ENCODE measurements at regions not wholly inside any gene's neighbourhood (a gene's known extent, or its start where the extent isn't known, plus 50 kb on each side); places are given as distances from the start of the nearest gene placed in this dataset.

DNA sequence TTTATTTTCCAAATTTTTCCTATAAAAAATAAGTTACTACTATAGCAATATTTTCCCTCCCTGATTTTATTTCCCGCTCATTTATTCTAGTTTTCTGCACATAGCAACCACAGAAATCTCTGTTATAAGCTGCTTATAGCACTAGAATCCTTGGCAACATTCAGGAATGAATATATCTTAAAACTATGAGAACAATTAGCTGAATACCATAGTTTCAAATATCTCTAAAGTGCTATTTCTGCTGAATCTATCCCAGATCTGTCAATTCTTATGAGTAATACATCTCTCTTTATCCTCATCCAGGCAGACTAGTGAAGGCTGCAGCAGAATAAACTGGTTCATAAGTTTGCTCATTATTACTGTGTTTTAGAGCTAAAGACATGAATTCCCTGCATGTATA is 622.9 kb upstream of the DIPK2B start:
- DNase-seq (ENCODE audit: low read depth), result no peak

DNA sequence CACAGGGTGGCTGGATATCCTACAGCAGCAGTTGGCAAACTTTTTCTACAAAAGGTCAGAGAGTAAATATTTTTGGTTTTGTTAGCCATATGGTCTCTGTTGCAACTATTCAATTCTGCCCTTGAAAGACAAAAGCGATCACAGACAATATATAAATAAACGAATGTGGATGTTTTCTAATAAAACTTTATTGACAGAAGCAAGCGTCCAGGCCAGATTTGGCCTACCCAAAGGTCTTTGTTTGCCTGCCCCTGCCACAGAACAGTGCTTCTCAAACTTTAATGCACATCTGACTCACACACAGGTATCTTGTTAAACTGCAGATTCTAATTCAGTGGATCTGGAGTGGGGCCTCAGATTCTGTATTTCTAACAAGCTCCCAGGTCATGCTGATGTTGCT is 621.4 kb upstream of the DIPK2B start:
- DNase-seq (ENCODE audit: low read depth), result no peak

DNA sequence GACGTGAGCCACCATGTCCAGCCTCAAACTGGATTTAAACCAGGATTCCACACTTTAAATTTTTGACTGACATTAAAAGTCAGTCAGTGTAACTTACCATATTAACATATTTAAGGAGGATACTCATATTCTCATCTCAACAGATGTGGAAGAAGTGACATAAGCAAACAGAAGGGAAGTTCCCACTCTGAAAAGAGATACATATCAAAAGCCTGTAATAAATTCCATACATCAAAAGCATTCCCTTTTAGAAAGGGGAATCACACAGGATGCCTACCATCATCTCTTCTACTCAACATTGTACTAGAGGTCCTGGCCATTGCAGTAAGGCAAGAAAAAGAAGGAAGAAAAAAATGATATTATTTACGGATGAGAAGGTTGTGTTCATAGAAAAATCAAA is 618.2 kb upstream of the DIPK2B start:
- no peak for DNase-seq (ENCODE audit: low read depth)

DNA sequence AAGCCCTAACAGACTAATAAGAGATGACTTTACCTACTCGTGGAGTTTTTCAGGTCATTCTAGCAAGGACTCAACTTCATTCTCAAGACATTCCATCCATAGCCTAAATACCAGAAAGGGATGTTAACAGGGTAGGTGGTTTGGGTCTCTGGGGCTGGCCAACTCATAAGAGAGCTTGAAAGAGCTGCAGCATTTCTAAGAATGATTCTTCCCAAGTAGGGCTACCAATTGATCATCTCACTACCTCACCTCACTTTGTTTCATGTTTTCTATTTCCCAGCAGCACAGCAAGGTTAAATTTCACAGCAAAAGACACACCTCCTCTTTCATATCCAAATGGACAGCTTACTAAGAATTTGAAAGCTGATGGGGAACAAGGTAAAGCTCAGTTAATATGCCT is 614.8 kb upstream of the DIPK2B start:
- DNase-seq (ENCODE audit: low read depth), result no peak

DNA sequence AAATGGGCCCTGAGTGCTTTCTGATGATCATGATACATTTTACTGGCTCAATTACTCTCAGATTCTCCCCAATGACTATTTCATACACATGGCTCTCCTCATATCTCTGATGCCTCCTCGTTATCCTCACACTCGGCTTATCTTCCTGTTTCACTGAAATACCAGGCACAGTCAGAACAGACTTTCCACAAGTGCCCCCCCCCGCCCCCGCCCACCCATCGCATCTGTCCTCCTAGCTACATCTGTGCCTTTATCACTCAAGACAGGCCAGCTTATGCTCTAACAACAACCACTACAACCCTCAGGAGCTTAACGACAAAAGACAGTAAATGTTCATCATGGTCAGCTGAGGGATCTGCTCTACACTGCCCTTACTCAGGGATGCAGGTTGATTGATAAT is 610.6 kb upstream of the DIPK2B start:
- no peak for DNase-seq (ENCODE audit: low read depth)

DNA sequence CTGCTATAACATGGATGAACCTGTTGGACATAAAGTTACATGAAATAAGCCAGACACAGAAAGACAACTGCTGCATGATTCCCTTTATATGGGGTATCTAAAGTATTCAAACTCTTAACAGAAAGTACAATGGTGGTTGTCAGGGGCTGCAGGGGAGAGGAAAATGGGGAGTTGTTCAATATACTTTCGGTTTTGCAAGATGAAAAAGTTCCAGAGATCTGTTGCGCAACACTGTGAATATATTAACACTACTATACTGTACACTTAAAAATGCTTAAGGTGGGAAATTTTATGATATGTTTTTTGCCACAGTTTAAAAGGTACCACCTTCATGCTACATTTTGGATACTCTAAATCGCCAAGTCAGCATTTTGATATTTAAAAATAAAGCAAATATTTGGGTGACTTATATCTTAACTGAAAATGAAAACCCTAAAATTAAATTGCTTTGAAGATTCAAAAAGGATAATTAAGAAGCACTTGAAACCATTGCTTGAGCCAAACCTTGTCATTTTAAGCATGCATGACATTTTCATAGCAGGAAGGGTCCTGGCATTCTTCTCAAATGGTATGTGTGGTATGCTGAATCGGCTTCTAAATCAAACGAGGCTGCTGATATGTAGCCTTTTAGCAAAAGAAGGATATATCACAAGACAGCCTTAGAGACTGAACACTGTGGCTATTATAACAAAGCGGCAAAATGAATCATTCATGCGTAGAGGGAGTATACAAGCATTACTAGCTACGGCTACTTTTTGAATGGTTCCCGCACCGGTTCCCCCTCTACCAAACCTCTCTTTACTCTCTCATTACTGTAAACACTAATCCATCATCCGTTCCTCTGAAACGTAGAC is 607.1 kb upstream of the DIPK2B start:
- peak; percentile 63 for DNase-seq (ENCODE audit: low read depth)

- peak; percentile 92 for DNase-seq (ENCODE audit: low read depth)
These were observed 605.9 kb upstream of the DIPK2B start for GRCh38 chrX:45806410-45807121.

DNA sequence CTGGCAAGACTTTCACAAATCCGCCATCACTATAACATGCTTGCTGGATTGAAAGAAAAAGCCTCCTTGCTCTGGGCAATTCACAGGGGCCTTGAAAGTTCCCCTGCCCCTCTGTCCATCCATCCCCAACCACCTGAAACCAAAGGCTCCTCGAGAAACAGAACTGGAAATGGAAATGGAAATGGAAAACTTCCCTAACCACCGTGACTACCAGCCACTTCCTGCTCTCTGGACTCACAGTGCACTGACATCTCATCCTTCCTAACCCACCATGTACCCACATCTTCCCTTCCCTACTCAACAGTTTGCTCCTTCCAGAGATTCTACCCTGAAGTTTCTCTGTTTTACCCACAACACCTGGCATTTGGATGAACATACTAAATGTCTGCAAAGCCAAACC is 603.6 kb upstream of the DIPK2B start:
- DNase-seq (ENCODE audit: low read depth), result no peak

GRCh38 chrX:45803383-45803921 is 602.8 kb upstream of the DIPK2B start:
- peak; percentile 95 for DNase-seq (ENCODE audit: low read depth)

GRCh38 chrX:45801554-45801953 is 600.9 kb upstream of the DIPK2B start:
- peak; percentile 69 for DNase-seq (ENCODE audit: low read depth)

- peak; percentile 60 for DNase-seq (ENCODE audit: low read depth)
These were observed 600.2 kb upstream of the DIPK2B start for GRCh38 chrX:45800746-45801453.

GRCh38 chrX:45799576-45799975 is 598.9 kb upstream of the DIPK2B start:
- no peak for DNase-seq (ENCODE audit: low read depth)

- no peak for DNase-seq (ENCODE audit: low read depth)
These were observed 594.9 kb upstream of the DIPK2B start for GRCh38 chrX:45795546-45795945.

DNA sequence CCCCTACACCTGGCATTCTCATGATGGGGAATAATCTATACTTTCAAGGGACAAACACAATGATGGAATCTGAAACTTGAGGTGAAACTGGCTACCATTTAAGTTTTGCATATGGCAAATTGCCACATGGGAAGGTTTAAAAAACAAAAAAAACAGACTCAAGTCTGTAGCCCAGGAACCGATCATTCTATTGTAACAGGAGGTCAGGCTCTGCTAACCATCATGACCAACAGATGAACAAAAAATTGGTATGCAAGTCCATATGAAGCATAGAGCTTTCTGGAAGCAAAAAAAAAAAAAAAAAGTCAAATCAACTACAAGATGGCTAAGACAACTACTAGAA is 594.3 kb upstream of the DIPK2B start:
- no peak for DNase-seq (ENCODE audit: low read depth)

DNA sequence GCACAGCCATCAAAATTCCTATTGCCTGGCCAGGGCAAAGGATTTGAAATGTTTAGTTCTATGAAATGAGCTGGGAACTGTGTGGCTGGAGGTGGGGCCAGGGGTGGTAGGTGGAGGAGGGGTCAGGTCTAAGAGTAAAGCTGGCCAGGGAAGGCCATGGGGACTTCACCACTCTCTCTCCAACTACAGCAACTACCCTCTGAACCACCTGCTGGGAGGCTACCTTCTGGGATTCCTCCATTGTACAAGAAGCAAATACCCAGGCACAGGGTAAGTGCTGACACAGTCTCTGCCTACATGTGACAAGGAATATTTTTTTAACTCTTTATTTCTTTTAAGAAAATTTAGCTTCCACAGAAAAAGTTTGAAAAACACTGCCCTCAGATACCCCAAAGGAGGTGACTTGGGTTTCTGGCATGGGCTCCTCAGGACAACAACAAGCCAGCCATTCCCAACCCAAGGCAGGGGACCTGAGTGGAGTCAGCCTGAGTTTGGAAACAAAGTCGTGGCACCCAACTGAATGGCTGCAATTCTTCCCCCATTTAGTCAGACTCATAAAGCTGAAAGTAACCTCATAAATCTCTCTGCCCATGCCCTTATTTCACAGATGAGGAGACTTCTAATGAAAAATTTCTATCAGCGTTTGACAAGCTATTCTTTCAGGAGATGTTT is 593.8 kb upstream of the DIPK2B start:
- DNase-seq (ENCODE audit: low read depth), result no peak

DNA sequence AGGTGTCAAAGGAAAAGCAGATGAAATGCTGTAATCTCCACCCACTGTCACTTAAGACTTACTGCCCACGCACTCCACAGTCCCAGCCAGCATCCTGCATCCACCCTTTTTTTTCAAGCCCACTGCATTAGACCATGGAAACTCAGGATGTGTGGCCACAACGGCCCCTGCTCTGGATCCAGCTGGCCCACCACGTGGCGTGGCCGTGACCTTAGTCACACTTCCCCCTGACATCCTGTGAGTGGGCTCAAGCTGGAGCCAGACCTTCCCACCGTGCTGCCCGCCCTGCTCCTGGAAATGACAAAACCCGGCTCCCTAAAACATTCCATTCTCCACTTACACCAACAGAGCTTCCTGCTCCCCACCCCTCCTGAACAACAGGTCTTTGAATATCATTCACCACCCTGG is 588.3 kb upstream of the DIPK2B start:
- peak; percentile 84 for DNase-seq (ENCODE audit: low read depth)

GRCh38 chrX:45788315-45788714 is 587.6 kb upstream of the DIPK2B start:
- no peak for DNase-seq (ENCODE audit: low read depth)

DNA sequence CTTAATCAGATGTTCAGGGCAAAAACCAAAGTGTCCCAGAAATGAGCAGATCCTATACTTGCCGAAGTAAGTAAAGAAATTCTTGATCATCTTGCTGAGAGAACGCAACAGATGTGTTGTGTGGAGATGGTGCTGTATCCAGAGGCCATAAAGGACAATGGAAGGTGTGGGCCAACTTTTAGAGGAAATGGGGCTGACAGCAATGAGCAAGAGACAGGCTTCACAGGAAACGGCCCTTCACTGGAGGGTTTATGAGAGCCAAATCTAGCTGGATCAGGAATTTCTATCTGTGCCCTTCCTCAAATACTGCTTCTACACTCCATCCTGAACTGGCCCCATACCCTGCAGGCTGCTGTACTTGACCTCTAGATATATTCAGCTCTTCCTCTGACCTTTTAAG is 583.9 kb upstream of the DIPK2B start:
- no peak for DNase-seq (ENCODE audit: low read depth)

DNA sequence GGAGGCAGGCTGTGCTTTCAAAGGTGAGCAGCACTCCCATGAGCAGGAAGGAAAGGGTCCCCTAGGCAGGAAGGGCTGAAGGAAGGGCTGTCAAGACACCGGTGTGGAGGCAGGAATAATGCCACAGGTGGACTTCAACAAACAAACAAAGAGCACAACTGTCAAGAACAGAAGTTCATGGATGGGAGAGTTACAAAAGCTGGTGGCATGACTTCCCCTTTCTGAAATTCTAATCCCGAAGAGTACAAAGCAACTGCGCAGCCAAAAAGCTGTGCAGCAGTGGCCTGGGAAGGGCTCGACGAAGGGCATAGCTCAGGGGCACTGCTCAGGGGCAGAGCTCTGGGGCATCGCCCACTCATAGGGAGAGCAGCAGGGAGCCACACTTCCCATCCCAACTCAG is 582.3 kb upstream of the DIPK2B start:
- no peak for DNase-seq (ENCODE audit: low read depth)

GRCh38 chrX:45781901-45782553 is 581.4 kb upstream of the DIPK2B start:
- peak; percentile 84 for DNase-seq (ENCODE audit: low read depth)

GRCh38 chrX:45778616-45779015 is 577.9 kb upstream of the DIPK2B start:
- DNase-seq (ENCODE audit: low read depth), result no peak

Measured in LHCN-M2 (cell line).